CD14-positive monocyte (primary cell): ENCODE measurements at regions not wholly inside any gene's neighbourhood (a gene's known extent, or its start where the extent isn't known, plus 50 kb on each side); places are given as distances from the start of the nearest gene placed in this dataset.

Source experiments
- DNase-seq, 3 donors: peaks; one replicate each; pipeline ENCODE4 v3.0.0-alpha.2; 2011 to 2022
- H2AFZ ChIP-seq: 2 replicates; pipeline ENCODE4 v1.6.0; 2012; ENCODE audit warnings: mild to moderate bottlenecking, low read depth, low read length, inconsistent platforms; ENCODE audit not compliant: insufficient read depth, poor library complexity, severe bottlenecking
- H3K27ac ChIP-seq, 2 donors: 1 replicate in 1 of 2; 2 replicates in 1 of 2; pipeline ENCODE4 v1.5.1; 2012 to 2013; ENCODE audit warnings: low read length in 2 of 2, control low read depth in 1 of 2, inconsistent platforms in 1 of 2, low read depth in 1 of 2, mild to moderate bottlenecking in 1 of 2
- H3K27me3 ChIP-seq, 2 donors: one replicate each; pipeline versions ENCODE4 v1.6.0 to v1.6.1; 2011 to 2013; ENCODE audit warnings: low read length in 2 of 2; ENCODE audit not compliant: control insufficient read depth in 2 of 2, insufficient read depth in 2 of 2
- H3K36me3 ChIP-seq, 2 donors: replicated peaks in 1 of 2; 1 replicate in 1 of 2; 2 replicates in 1 of 2; pipeline versions ENCODE4 v1.5.1 to v1.6.1; 2012 to 2013; ENCODE audit warnings: low read length in 2 of 2, control low read depth in 1 of 2, inconsistent platforms in 1 of 2, mild to moderate bottlenecking in 1 of 2; ENCODE audit not compliant: insufficient read depth in 2 of 2, control insufficient read depth in 1 of 2
- H3K4me1 ChIP-seq, 2 donors: 1 replicate in 1 of 2; 2 replicates in 1 of 2; pipeline versions ENCODE4 v1.5.1 to v1.6.1; 2012 to 2013; ENCODE audit warnings: low read length in 2 of 2, control low read depth in 1 of 2, inconsistent platforms in 1 of 2, mild to moderate bottlenecking in 1 of 2, moderate library complexity in 1 of 2; ENCODE audit not compliant: insufficient read depth in 2 of 2, control insufficient read depth in 1 of 2
- H3K4me2 ChIP-seq: replicated peaks from 2 replicates; pipeline ENCODE3; 2012; ENCODE audit warnings: low read length, moderate library complexity, mild to moderate bottlenecking; ENCODE audit not compliant: poor library complexity, severe bottlenecking; ENCODE audit errors: extremely low read depth
- H3K4me3 ChIP-seq, 3 experiments: fragments of 200-600 bp in 1 of 3; sonication (generic) in 1 of 3; replicated peaks in 1 of 3; 1 replicate in 2 of 3; 2 replicates in 1 of 3; pipeline ENCODE4 v1.5.1; 2011 to 2013; ENCODE audit warnings: low read length in 3 of 3, mild to moderate bottlenecking in 3 of 3, control low read depth in 2 of 3, low read depth in 2 of 3, inconsistent platforms in 1 of 3, moderate library complexity in 1 of 3
- H3K79me2 ChIP-seq: 2 replicates; pipeline ENCODE4 v1.6.0; 2012; ENCODE audit warnings: mild to moderate bottlenecking, control low read depth, inconsistent platforms, low read length, moderate library complexity; ENCODE audit not compliant: insufficient read depth
- H3K9ac ChIP-seq: 2 replicates; pipeline ENCODE4 v1.6.0; 2017; ENCODE audit warnings: low read length, mild to moderate bottlenecking; ENCODE audit not compliant: insufficient read depth, poor library complexity, severe bottlenecking
- H3K9me3 ChIP-seq, 2 donors: replicated peaks in 1 of 2; 1 replicate in 1 of 2; 2 replicates in 1 of 2; pipeline versions ENCODE4 v1.5.1 to v1.6.1; 2012 to 2013; ENCODE audit warnings: low read length in 2 of 2, control low read depth in 1 of 2; ENCODE audit not compliant: control insufficient read depth in 1 of 2, insufficient read depth in 1 of 2
- H4K20me1 ChIP-seq: 2 replicates; pipeline ENCODE4 v1.6.0; 2012; ENCODE audit warnings: mild to moderate bottlenecking, low read length, control low read depth, moderate library complexity; ENCODE audit not compliant: insufficient read depth
- H3K27ac Mint-ChIP-seq, 7 donors: one replicate each; pipeline ENCODE4 v1.8.0; 2020; ENCODE audit warnings: mild to moderate bottlenecking in 7 of 7, mixed read lengths in 7 of 7, moderate library complexity in 6 of 7, inconsistent platforms in 2 of 7
- H3K27me3 Mint-ChIP-seq, 3 donors: one replicate each; pipeline ENCODE4 v1.8.0; 2021 to 2022; ENCODE audit warnings: low read depth in 3 of 3, mild to moderate bottlenecking in 3 of 3, mixed read lengths in 3 of 3, moderate library complexity in 3 of 3, inconsistent platforms in 1 of 3
- H3K36me3 Mint-ChIP-seq, 2 donors: one replicate each; pipeline ENCODE4 v1.8.0; 2020; ENCODE audit warnings: mixed read lengths in 2 of 2, inconsistent platforms in 1 of 2, mild to moderate bottlenecking in 1 of 2
- H3K4me1 Mint-ChIP-seq: one replicate; pipeline ENCODE4 v1.8.0; 2020; ENCODE audit warnings: mild to moderate bottlenecking, mixed read lengths
- H3K4me3 Mint-ChIP-seq, 2 donors: one replicate each; pipeline ENCODE4 v1.8.0; 2020; ENCODE audit warnings: mild to moderate bottlenecking in 2 of 2, mixed read lengths in 2 of 2, moderate library complexity in 1 of 2
- H3K9me3 Mint-ChIP-seq, 7 donors: one replicate each; pipeline ENCODE4 v1.8.0; 2020 to 2022; ENCODE audit warnings: mixed read lengths in 7 of 7, mild to moderate bottlenecking in 6 of 7, moderate library complexity in 6 of 7, inconsistent platforms in 2 of 7
- WGBS: methylation state at CpG from one replicate; pipeline ENCODE4 v1.1.5; 2013; ENCODE audit warnings: missing lambda C conversion rate; ENCODE audit not compliant: insufficient coverage; 5-methylcytosine and 5-hydroxymethylcytosine counted together
- intact Hi-C, 2 donors: fragments of 100-400 bp; cut with micrococcal nuclease; formaldehyde crosslinking; loops; one replicate each; pipeline versions ENCODE4 v1.15.0 to v1.15.1; 2023
- TF ChIP-seq, protein P1 (sequence below): fragments of 200-600 bp; IDR thresholded peaks from one replicate; pipeline ENCODE4 v1.8.0; 2022; ENCODE audit warnings: antibody characterized with exemption, mild to moderate bottlenecking

GRCh38 chr3:157888040-157888439 is 218.2 kb downstream of the SHOX2 start:
- Histone ChIP-seq H2AFZ (no peak overlapping the region), H3K9me3 (no peaks in the 10 kb centered on the region), H4K20me1 (no peaks in the 10 kb centered on the region), H3K9ac (no peak overlapping the region), H3K4me2 (no peak overlapping the region), H3K4me1 (no peaks in the 10 kb centered on the region), H3K27ac (no peak overlapping the region), H3K4me3 (no peak overlapping the region), H3K27me3 (no peaks in the 10 kb centered on the region), H3K36me3 (no peaks in the 10 kb centered on the region), H3K79me2 (no peaks in the 10 kb centered on the region)
- Mint-ChIP-seq H3K4me1 (no peaks in the 10 kb centered on the region), H3K4me3 (no peak overlapping the region), H3K27me3 (peaks cover 0 to 3% (median 1%) of the 10 kb centered on the region in 3 donors), H3K27ac (no peak overlapping the region), H3K36me3 (no peaks in the 10 kb centered on the region), H3K9me3 (peaks cover 0 to 10% (median 1%) of the 10 kb centered on the region in 7 donors)
- TF ChIP-seq, protein P1, sequence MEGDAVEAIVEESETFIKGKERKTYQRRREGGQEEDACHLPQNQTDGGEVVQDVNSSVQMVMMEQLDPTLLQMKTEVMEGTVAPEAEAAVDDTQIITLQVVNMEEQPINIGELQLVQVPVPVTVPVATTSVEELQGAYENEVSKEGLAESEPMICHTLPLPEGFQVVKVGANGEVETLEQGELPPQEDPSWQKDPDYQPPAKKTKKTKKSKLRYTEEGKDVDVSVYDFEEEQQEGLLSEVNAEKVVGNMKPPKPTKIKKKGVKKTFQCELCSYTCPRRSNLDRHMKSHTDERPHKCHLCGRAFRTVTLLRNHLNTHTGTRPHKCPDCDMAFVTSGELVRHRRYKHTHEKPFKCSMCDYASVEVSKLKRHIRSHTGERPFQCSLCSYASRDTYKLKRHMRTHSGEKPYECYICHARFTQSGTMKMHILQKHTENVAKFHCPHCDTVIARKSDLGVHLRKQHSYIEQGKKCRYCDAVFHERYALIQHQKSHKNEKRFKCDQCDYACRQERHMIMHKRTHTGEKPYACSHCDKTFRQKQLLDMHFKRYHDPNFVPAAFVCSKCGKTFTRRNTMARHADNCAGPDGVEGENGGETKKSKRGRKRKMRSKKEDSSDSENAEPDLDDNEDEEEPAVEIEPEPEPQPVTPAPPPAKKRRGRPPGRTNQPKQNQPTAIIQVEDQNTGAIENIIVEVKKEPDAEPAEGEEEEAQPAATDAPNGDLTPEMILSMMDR = no peak
- WGBS = no CpG with 5 or more reads among the region's 1 CpG
- DNase-seq = no peak
- intact Hi-C loops = no loop called here

- Histone ChIP-seq H4K20me1 (no peaks in the 10 kb centered on the region), H3K27me3 (no peaks in the 10 kb centered on the region), H3K9me3 (peaks cover 0 to 16% of the 10 kb centered on the region in 2 donors), H3K4me2 (no peak overlapping the region), H3K36me3 (no peaks in the 10 kb centered on the region), H3K4me3 (no peak overlapping the region), H3K4me1 (peaks cover 9 to 13% of the 10 kb centered on the region in 2 donors), H3K27ac (no peak overlapping the region), H3K79me2 (no peaks in the 10 kb centered on the region), H2AFZ (no peak overlapping the region), H3K9ac (no peak overlapping the region)
- TF ChIP-seq, protein P1 = no peak
- whole genome bisulfite sequencing = 50% methylated on average over 1 of the region's 2 CpGs
- Mint-ChIP-seq H3K9me3 (peaks cover 6 to 24% (median 13%) of the 10 kb centered on the region in 7 donors), H3K4me3 (no peak overlapping the region), H3K4me1 (peaks cover 9% of the 10 kb centered on the region), H3K27me3 (peaks cover 0 to 3% (median 0%) of the 10 kb centered on the region in 3 donors), H3K36me3 (no peaks in the 10 kb centered on the region), H3K27ac (no peak overlapping the region)
- DNase-seq = no peak
- intact Hi-C loops = no loop called here
These were observed 229.7 kb downstream of the SHOX2 start for GRCh38 chr3:157876556-157876955.
